ENCODE measurements at regions not wholly inside any gene's neighbourhood (a gene's known extent, or its start where the extent isn't known, plus 50 kb on each side); places are given as distances from the start of the nearest gene placed in this dataset.

DNA sequence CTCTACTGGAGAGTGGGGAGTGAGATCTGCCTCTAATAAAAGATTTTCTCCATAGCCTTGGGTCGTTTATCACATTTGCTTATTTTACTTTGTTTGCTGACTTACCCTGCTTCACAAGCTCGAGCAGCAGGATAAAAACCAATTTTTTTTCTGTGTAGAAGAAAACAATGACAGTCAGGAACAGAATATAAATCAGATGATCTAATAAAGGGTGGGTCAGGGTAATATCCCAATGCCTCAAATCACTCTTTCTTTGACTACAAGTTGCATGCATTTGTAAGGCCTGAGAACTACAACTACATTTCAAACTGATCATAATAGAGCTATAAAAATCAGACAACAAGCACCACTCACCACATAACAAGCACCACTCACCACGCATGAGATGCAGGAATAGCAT lies 174.4 kb upstream of the ADARB2 start:
- DNase-seq = no peak

DNA sequence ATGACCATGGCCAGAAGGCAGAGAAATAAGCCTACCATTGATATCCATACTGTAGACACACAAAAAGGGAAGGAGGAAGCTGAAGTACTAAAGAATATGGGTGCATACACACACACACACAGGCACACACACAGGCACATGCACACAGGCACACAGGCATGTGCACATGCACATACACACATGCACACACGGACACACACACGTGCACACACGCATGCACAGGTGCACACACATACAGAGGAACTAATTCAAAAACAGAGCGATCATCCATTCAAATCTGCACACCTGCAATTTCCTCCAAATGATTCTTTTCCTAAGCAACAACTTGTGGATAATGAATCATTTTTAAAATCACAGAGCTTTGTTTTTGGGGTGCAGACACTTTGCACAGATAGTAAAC lies 166.7 kb upstream of the ADARB2 start:
- DNase-seq = no peak

DNA sequence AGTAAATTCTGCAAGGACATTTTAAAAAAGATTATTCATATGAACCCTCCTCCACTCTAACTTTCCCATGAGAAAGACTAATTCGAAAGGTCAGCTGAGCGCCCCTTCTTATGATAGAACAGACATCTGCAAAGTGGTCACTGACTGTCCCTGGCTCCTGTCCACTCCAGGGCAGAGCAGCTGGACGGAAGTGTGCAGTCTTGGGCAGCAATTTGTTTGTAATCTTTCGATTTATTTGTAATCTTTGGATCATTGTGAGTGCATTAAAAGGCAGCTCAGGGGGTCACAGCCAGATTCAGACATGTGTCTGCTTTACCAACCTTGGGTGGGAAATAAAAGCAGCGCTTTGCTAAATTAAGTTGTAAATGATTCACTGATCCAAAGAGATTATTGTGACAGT lies 158.8 kb upstream of the ADARB2 start:
- DNase-seq = no peak

DNA sequence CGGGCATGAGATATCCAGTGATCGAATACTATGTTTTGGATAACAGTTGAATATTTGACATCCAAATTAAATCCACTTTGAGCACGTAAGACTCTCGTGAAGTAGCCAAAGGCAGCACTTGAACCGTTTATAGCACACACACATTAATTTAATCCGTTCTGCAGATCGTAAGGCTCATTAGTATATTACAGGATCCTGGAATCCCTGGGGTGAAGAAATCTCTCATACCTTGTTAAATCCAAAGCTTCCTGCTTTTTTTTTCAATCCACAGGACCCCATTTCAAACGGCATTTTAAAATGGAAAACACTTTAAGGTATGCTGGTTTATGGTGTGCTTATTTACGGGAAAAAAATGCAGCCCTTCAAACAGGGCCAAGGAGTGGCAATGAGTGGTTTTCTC lies 158.4 kb upstream of the ADARB2 start:
- no peak for DNase-seq

DNA sequence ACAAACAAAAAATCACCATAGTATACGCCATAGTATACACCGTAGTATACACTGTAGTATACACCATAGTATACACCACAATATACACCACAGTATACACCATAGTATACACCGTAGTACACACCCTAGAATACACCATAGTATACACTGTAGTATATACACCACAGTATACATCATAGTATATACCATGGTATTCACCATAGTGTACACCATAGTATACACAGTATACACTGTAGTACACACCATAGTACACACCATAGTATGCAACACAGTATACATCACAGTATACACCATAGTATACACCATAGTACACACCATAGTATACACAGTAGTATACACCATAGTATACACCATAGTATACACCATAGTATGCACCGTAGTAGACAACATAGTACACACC lies 157.6 kb upstream of the ADARB2 start:
- no peak for DNase-seq

DNA sequence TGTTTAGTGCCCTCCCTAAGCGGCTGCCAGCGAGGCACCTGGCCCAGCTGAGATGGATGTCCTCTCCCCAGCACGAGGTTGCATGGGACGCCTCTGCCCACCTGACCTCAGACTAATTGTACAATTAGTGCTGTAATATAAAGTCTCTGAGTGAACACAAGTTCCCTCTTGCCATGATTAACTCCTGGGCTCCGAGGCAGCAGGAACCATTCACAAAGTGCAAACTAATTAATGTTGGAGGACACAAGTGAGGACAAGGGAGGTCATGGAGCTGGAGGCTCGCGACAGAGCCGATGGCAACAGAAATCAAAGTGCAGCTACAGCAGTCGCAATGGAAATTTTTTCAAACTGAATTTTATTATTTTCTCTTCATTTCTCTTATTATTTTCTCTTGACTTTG lies 156.6 kb upstream of the ADARB2 start:
- no peak for DNase-seq

DNA sequence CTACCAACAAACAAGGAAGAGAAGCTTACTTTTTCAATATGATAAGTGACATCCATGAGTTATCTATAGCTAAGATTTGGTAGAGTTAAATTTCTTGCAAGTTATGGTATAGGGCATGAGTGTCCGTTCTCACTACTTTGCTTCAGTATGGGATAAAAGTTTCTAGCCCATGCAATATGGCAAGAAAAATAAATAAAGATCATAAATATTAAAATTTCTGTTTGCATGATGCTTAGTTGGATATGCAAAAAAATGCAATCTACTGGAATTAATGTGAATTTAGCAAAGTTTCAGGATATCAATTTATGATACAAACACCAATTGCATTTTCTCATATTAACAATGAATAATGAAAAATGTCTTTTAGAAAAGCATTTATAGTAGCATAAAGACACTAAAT lies 148.7 kb upstream of the ADARB2 start:
- no peak for DNase-seq

DNA sequence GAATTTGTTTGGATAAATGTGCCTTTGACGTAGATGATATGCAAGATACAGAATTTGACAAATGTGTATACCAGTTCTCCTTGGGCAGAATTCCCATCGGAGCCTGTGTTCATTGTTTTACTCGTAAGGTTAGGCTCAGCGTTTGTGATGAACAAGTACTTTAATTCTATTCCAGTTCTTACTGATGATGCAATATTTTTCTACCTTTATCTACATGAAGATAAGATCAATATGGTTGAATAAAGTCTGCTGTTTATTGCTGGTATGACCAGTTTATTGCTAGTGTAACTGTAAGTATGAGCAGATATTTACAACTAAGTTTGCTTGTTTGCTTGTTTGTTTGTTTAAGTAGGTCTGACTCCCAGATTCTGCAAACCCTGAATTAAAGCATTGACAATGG lies 145.4 kb upstream of the ADARB2 start:
- DNase-seq = no peak

DNA sequence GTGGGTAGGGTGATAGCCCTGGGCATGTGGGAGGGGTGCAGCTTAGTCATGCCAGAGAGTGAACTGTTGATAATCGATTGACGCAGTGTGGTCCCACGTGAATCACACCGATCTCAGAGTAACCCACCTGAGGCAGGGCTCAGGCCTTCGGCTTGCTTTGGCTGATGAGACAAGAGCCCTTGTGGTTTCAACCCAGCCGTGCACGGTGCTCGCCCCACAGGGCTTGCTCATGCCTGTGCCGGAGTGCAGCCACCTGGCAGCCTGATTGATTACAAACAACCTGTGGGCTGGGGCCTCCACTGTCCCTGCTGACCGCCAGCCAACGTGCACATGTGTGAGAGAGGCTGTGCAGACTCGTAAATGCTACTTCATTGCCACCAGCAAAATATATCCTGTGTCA lies 144.9 kb upstream of the ADARB2 start:
- DNase-seq = no peak

DNA sequence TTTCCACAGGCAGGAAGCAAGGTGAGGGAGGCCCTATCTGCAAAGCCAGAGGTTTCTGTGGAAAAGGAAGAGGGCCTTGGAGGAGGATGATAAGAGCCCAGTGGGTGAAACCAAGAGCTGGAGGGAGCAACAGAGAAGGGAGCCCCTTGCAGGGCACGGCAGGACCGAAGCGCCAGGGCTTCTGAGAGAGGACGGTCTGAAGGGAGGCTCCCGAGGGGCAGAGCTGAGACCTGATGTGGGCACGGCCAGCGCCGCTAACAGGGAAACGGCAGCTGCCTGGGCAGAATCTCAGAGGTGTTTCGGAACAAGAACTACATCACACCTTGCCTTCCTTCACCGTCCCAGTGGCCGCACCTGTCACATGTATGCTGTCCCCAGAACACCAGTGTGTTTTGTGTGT lies 144.3 kb upstream of the ADARB2 start:
- DNase-seq = no peak

DNA sequence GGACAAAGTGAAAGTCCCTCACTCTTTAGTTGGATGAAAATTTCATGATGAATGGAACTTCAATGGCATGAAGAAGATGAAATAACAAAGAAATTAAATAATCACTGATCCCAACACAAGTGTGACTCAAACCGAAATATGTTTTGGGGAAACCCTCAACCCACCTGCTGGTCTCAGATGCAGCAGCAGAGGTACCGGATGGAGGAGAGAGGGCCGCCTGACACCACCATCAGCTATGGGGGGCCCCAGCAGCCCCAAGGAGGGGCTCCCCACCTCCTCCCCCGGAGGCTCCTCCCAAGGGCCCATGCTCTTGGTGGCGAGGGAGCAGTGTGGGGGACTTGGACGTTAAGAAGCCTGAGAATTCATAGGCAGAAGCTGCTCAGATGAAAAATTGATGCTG lies 137.2 kb upstream of the ADARB2 start:
- no peak for DNase-seq

DNA sequence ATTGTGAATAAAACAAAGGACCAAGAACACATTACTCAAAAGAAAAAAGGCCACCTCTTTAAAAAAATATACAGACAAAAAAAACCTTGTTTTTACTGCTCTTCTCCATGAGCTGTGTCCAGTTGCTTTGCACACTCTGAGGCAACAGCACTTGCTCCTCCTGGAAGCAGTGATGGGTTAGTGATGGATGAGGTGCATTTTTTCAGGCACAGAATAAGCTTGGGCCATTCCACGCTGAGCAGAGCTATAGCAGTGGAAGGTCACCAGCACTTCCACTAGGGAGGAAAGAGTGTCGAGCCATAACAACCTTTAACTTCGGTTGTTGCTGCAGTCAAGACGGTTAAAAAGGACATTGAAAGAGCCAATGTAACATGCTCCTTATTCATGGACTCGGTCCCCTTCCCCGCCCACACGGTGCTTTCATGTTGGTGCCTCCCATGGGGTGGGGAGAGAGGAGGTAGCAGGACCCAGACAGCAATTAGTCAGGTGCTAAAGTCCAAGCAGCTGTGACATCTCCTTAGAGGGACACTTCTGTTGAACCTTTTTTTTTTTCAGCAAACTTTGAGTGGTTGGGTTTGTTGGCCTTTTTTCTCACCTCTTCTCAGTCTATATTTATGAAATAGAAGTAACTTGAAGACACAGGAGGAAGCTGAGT lies 136.5 kb upstream of the ADARB2 start:
- DNase-seq = no peak

DNA sequence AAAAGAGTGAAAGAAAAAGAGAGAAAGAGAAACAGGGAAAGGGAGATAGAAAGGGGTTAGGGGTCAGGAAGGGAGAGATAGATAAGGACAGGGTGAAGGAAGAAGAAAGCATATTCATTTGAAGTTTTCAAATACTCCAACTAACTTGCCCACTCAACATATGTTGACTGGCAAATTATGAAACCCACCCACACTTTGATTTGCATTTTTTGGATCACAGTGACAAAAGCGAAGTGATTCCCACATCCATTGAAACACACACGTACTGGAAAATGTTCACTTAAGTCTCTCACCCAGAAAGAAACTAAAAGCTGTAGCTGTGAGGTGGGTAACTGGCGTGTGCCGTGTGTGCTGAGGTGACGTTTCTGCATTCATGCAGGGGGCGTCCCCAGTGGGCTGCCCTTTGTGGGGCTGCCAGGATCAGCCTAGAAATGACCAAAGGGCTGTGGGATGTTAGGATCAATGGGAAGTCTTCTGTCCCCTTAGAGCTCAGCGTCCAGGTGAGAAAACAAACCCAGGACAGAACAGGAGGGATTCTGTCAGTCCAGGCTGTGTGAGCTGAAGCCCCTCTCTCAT lies 134.9 kb upstream of the ADARB2 start:
- no peak for DNase-seq

DNA sequence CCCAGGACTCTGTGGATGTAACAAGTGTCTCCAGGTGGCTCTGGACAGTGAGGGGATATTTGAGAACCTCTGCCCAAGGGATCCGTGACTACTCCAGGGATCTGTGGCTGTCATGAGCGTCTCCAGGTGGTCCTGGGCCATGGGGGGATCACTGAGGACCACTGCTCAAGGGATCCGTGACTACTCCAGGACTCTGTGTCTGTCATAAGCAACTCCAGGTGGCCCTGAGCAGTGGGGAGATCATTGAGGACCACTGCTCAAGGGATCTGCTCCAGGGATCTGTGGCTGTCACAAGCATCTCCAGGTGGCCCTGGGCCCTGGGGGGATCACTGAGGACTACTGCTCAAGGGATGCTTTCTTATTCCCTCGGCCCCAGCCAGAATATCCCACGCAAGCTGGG lies 133.2 kb upstream of the ADARB2 start:
- no peak for DNase-seq

DNA sequence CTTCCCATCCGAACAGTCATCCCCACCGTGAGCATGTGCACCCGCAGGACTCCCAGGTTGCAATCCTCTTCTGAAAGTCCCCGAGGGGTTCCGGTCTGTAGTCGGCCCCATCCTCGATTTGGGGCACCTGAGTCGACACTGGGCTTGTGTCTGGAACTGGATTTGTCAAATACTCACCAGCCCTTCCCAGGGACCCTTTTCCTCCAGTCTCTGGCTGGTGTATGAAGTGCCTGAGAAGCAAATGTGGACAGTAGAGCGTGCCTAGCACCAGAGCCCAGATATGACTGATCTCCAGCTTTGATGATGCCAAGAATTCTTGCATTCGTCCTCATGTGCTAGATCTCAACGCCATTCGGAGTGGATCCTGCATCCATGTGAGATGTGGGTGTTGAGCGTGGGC lies 132.5 kb upstream of the ADARB2 start:
- DNase-seq = no peak

DNA sequence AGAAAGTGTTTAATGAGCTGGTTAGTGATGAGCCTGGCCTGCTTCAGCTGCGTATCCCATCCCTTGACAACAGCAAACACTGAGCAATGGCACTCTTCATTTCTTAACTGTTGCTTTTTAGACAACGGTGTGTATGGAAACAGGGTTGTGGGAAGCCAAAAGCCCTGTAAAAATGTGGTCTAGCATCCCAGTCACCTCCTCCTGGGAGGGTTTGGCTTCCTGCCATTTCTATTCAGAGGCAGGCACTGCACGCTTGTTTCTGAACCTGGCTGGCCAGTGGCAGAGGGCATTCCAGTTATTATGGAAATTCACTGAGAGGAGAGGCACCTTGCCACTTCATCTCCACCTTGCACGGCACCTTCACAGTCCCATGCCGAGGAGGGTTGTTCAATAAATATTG lies 123.0 kb upstream of the ADARB2 start:
- DNase-seq = no peak

DNA sequence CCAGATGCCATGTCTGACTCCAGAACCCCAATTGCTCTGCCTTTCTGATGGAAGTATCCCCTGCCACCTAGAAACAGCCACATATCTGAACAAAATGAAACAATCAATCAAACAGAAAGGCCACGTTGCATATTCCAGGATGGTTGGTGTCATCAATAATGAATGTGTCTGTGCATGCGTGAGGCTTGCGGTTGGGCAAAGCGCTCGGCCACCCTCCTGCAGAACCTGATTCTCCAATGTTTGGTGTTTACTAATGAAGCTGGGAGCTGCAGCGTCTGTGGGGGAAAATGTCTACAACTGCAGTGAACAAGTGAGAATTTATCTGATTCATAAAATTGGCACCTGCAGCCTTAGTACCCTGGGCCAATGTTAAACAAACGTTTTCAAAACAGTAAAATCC lies 121.2 kb upstream of the ADARB2 start:
- no peak for DNase-seq

DNA sequence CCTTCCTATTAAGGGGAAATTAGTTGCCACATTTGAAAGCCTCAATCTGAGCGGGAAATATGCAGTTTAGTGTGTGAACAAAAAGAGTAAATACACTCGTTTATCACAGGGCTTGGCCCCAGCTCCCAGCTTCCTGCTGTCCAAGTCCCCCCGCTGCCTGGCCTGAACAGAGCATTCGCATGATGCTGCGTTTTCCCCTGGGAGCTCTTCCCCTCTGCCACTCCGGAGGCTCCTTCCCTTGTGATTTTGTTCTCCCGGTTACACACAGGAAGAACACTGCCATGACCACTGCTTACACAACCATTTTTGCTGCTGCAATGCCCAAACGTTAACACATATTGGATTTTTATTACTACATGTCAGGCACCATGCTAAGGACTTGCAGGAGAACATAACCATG lies 120.7 kb upstream of the ADARB2 start:
- no peak for DNase-seq

DNA sequence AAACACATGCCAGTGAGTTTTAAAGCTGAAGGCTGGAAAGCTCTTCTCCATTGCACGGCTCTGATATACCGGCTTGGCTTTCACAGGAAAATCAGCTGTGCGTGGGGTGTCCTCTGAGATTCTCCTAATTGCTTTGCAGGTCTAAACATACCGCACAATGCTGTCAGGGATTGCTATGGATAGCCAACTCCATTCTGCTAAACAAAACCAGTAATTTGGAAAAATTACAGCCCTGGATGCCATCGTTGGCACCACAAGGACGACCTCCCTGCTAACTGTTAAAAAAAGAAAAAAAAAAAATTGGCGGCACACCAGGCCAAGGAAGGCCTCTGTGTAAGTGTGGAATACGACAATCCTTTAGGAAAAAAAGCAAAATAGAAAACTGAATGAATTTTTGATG lies 118.6 kb upstream of the ADARB2 start:
- DNase-seq = no peak

DNA sequence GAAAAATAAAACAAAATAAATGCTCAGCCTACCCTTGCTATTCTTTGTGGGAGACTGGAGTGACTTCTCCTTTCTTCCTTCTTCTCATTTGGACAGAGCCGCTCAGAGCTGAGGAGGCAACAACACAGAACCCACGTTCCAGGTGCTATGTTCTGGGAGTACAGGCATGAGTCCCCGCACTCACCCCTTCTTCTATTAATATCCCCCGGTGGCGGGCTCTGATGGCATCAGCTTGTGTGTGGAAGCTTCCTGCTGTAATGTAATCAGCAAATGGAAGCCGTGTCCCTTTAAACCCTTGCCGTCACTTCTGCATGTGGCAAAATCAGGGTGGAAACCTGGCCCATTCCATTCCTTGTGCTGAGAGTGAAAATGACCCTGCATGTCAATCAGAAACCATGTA lies 116.9 kb upstream of the ADARB2 start:
- DNase-seq = no peak

DNA sequence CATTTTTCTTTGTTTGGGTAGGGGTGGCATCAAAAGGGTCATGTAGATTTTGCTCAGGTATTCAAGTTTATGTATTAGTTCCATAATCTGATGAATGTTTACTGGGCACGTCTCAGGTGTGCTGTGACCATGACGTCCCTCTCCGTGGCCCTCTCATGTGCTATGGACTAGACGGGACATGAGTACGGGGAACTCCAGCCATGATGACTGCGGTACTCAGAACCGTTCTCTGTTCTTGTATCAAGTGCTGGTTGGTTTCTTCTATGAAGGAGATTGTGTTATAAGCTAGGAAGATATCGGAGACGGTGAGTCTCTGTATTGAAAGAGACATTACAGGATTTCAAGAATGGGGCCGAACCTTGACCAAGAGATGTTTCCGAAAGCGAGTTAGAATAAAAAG lies 116.5 kb upstream of the ADARB2 start:
- no peak for DNase-seq

DNA sequence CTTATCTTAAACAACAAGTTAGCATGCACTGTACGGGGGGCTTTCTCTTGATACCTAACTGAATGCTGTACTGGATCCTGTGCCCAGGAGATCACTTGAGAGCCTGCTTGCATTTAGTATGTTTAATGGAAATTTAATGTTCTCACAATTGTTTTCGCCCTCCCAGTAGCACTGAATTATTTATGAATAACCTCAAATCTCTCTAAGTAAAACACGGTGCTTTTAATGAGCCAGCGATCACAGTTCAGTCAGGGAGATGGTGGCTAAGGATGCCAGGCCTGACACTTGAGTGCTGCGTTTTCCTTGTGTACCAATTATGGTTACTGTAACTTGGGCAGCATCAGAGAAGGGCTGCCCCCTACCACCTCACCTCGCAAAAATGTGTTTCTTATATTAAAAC lies 115.5 kb upstream of the ADARB2 start:
- no peak for DNase-seq

DNA sequence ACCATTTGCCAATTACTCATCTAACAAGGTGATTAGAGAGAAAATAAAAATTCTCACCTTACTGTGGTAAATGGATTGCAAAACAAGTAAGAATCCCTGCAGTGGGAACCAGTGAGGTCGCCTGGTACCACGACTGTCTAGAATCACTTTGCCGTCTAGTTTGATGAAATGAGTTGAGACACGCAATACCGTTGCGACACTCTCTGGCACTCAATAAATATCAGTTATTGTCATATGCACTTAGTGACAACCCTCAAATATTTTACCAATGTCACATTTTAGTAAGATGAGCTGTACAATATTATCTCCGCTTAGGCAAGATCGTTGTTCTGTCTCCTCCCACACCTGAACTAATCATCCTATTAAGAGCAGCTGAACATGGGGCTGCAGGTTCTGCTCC lies 114.4 kb upstream of the ADARB2 start:
- DNase-seq = no peak

DNA sequence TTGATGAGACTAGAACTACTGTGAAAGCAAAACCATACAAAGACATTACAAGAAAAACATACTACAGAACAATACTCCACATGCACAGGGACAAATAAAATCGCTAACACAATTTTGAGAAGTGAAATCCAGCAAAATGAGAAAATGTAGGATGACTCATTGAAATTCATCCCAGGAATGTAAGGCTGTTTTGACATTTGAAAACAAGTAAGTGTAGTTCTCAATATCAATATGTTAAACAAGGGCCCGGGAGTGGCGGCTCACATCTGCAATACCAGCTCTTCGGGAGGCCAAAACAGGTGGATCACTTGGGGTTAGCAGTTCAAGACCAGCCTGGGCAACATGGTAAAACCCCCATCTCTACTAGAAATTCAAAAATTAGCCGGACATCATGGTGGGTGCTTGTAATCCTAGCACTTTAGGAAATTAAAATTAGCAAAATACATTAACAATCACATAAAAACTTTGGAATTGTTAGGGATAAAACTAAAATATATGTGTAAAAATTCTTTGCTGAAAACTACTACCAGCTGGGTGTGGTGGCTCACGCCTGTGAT lies 113.7 kb upstream of the ADARB2 start:
- no peak for DNase-seq

DNA sequence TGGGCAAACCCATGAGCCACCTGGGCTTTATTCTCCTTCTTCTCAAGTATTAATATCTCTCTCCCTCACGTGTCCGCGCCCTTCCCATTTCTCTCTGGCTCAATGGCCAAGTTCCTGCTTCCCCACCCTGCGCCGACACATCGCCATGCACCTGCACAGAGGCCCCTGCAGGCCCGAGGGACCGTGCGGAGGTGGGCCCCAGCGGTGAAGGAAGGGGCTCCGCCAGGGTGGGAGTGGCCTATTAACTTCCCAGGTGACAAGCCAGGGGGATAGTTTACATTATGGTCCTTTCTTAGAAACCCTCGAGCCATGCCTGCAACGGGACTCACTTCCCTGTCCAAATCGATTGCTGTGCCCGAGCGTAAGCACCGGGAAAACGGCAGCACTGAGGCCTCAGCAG lies 110.0 kb upstream of the ADARB2 start:
- DNase-seq = no peak
